Kidney (tissue), 13 donors: ENCODE measurements at regions not wholly inside any gene's neighbourhood (a gene's known extent, or its start where the extent isn't known, plus 50 kb on each side); places are given as distances from the start of the nearest gene placed in this dataset.

Experiments used
- DNase-seq, 5 donors: peaks; one replicate each; pipeline ENCODE4 v3.0.0-alpha.2; 2013 to 2020
- FAIRE-seq: peaks from 2 replicates; lab custom pipeline; 2012; peaks lifted over from hg19 to GRCh38; lab: Jason Lieb, UNC
- H3K27ac ChIP-seq, 2 donors: one replicate each; pipeline ENCODE4 v1.7.0; 2013; ENCODE audit warnings: low read depth in 2 of 2, low read length in 2 of 2, inconsistent platforms in 1 of 2
- H3K27me3 ChIP-seq: one replicate; pipeline ENCODE4 v1.7.1; 2013; ENCODE audit warnings: low read length, inconsistent platforms; ENCODE audit not compliant: control insufficient read depth, insufficient read depth
- H3K36me3 ChIP-seq, 3 donors: one replicate each; pipeline versions ENCODE4 v1.7.0 to v1.7.1; 2013; ENCODE audit warnings: low read length in 3 of 3, control low read depth in 1 of 3, inconsistent platforms in 1 of 3; ENCODE audit not compliant: insufficient read depth in 3 of 3, control insufficient read depth in 2 of 3
- H3K4me1 ChIP-seq, 3 donors: one replicate each; pipeline versions ENCODE4 v1.7.0 to v1.7.1; 2013; ENCODE audit warnings: low read length in 3 of 3, inconsistent platforms in 1 of 3, low read depth in 1 of 3; ENCODE audit not compliant: control insufficient read depth in 2 of 3, insufficient read depth in 2 of 3
- H3K4me3 ChIP-seq, 3 donors: one replicate each; pipeline versions ENCODE4 v1.7.0 to v1.8.1; 2013; ENCODE audit warnings: low read length in 3 of 3, control low read depth in 1 of 3, inconsistent platforms in 1 of 3
- H3K9ac ChIP-seq, 3 donors: one replicate each; pipeline versions ENCODE4 v1.7.0 to v1.7.1; 2013; ENCODE audit warnings: low read length in 3 of 3, control low read depth in 1 of 3, inconsistent platforms in 1 of 3
- H3K9me3 ChIP-seq, 3 donors: one replicate each; pipeline versions ENCODE4 v1.7.0 to v1.7.1; 2013; ENCODE audit warnings: low read length in 3 of 3, control low read depth in 1 of 3, inconsistent platforms in 1 of 3; ENCODE audit not compliant: control insufficient read depth in 2 of 3, insufficient read depth in 1 of 3
- CTCF ChIP-seq: IDR thresholded peaks from 3 replicates; pipeline ENCODE4 v1.5.1; 2012; ENCODE audit warnings: mild to moderate bottlenecking, moderate library complexity, borderline replicate concordance; ENCODE audit not compliant: insufficient read depth; ENCODE audit errors: extremely low read depth
- intact Hi-C: fragments of 100-400 bp; cut with DNase I; formaldehyde crosslinking; loops from one replicate; pipeline ENCODE4 v1.11.1; 2022
- donor health status: control.
- donor health status: control.
- donor health status: control.
- donor health status: control.
- donor health status: control.
- donor health status: DM: yes; HTN: yes; CAD: no.
- donor health status: Normal renal cell carcinoma (clear cell type).

- no peak for DNase-seq
- FAIRE-seq = no peak
- Histone ChIP-seq H3K27ac (no peak overlapping the region), H3K4me3 (no peak overlapping the region), H3K27me3 (no peaks in the 10 kb centered on the region), H3K4me1 (no peaks in the 10 kb centered on the region), H3K36me3 (no peaks in the 10 kb centered on the region), H3K9ac (no peak overlapping the region), H3K9me3 (no peaks in the 10 kb centered on the region)
- no peak for TF ChIP-seq CTCF
- intact Hi-C loops = no loop called here
These were observed 407.4 kb downstream of the GRB14 start for GRCh38 chr2:164213916-164214315.

- Histone ChIP-seq H3K9me3 (no peaks in the 10 kb centered on the region), H3K4me3 (no peak overlapping the region), H3K27ac (no peak overlapping the region), H3K36me3 (no peaks in the 10 kb centered on the region), H3K4me1 (no peaks in the 10 kb centered on the region), H3K27me3 (no peaks in the 10 kb centered on the region), H3K9ac (no peak overlapping the region)
- DNase-seq (peak in 1 of 5 donors; percentile 5), FAIRE-seq (no peak)
- intact Hi-C loops = no loop called here
- no peak for TF ChIP-seq CTCF
These were observed 415.9 kb downstream of the GRB14 start for GRCh38 chr2:164205347-164205746.

- no peaks in the 10 kb centered on the region for H3K4me1 ChIP-seq
- H3K9ac ChIP-seq = no peak overlapping the region
- no peaks in the 10 kb centered on the region for H3K36me3 ChIP-seq
- TF ChIP-seq CTCF = no peak
- H3K27me3 ChIP-seq = no peaks in the 10 kb centered on the region
- DNase-seq (no peak), FAIRE-seq (no peak)
- no peak overlapping the region for H3K27ac ChIP-seq
- H3K9me3 ChIP-seq = no peaks in the 10 kb centered on the region
- intact Hi-C loops = no loop called here
- H3K4me3 ChIP-seq = no peak overlapping the region
These were observed 418.2 kb downstream of the GRB14 start for GRCh38 chr2:164203131-164203530.

- Histone ChIP-seq H3K4me1 (no peaks in the 10 kb centered on the region), H3K4me3 (no peak overlapping the region), H3K9ac (no peak overlapping the region), H3K27ac (no peak overlapping the region), H3K9me3 (no peaks in the 10 kb centered on the region), H3K27me3 (no peaks in the 10 kb centered on the region), H3K36me3 (no peaks in the 10 kb centered on the region)
- intact Hi-C loops = no loop called here
- DNase-seq (no peak), FAIRE-seq (no peak)
- TF ChIP-seq CTCF = no peak
These were observed 423.0 kb downstream of the GRB14 start for GRCh38 chr2:164198256-164198655.
